ENCODE measurements at regions not wholly inside any gene's neighbourhood (a gene's known extent, or its start where the extent isn't known, plus 50 kb on each side); places are given as distances from the start of the nearest gene placed in this dataset.
"Not testable (repeated sequence)": the region's sequence is repeated elsewhere in the genome, so short reads cannot be mapped to it uniquely, and the experiment has no call there.

DNA sequence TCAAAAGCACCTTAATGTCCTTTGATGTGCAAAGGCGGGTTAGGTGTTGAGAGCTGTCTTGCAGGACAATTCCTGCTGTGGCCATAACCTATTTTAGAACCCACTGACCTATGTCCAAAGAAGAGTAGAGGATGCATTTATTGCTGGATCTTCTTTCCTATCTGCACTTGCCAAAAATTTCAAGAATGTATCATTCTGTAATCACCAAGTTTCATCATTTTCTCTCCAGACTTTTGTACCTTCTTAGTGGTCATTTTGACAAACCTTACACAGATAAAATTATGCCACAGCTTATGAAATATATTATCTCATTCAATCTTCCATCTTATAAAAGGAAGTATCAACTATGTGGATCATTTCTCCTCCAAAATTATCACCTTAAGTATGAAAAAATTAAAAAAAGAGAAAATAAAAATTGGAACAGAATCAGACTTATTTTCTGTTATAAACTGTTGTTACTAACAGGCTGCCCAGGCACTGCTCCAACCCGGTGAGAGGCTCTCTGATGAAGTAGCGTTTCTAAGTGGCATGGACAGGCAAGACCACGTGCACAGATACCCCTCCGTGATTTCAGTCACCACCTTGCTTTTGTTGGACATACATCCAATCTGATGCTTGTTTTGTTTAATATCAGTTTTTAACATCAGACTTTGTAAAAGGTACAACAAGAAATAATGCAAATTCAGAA is 559.9 kb upstream of the ID2 start:
- no peak for DNase-seq
- H3K27me3 ChIP-seq (ENCODE audit: control insufficient read depth, insufficient read depth, low read length) = no peaks in the 10 kb centered on the region
- peaks cover 22% of the 10 kb centered on the region for H3K4me1 ChIP-seq (ENCODE audit: control insufficient read depth, insufficient read depth, low read length)
- WGBS (ENCODE audit: insufficient coverage) = no CpG with 5 or more reads among the region's 5 CpGs
- H3K27ac ChIP-seq (ENCODE audit: low read length) = no peak overlapping the region
- no peaks in the 10 kb centered on the region for H3K36me3 ChIP-seq (ENCODE audit: control insufficient read depth, insufficient read depth, low read length)
- no peak overlapping the region for H3K4me3 ChIP-seq (ENCODE audit: low read length)
- H3K9me3 ChIP-seq (replicated peaks; ENCODE audit: control insufficient read depth, low read depth, low read length) = no peaks in the 10 kb centered on the region

GRCh38 chr2:8122520-8122919 is 559.3 kb upstream of the ID2 start:
- Histone ChIP-seq H3K27ac (ENCODE audit: low read length) (no peak overlapping the region), H3K9me3 (replicated peaks; ENCODE audit: control insufficient read depth, low read depth, low read length) (no peaks in the 10 kb centered on the region), H3K27me3 (ENCODE audit: control insufficient read depth, insufficient read depth, low read length) (no peaks in the 10 kb centered on the region), H3K4me3 (ENCODE audit: low read length) (no peak overlapping the region), H3K4me1 (ENCODE audit: control insufficient read depth, insufficient read depth, low read length) (peaks cover 22% of the 10 kb centered on the region), H3K36me3 (ENCODE audit: control insufficient read depth, insufficient read depth, low read length) (no peaks in the 10 kb centered on the region)
- peak; percentile 73 for DNase-seq
- 67% methylated on average over 1 of the region's 7 CpGs for WGBS (ENCODE audit: insufficient coverage)

GRCh38 chr2:8123464-8123863 is 558.4 kb upstream of the ID2 start:
- H3K36me3 ChIP-seq (ENCODE audit: control insufficient read depth, insufficient read depth, low read length) = no peaks in the 10 kb centered on the region
- DNase-seq = no peak
- peaks cover 22% of the 10 kb centered on the region for H3K4me1 ChIP-seq (ENCODE audit: control insufficient read depth, insufficient read depth, low read length)
- H3K4me3 ChIP-seq (ENCODE audit: low read length) = no peak overlapping the region
- 43% methylated on average over 1 of the region's 2 CpGs for WGBS (ENCODE audit: insufficient coverage)
- no peaks in the 10 kb centered on the region for H3K27me3 ChIP-seq (ENCODE audit: control insufficient read depth, insufficient read depth, low read length)
- H3K9me3 ChIP-seq (replicated peaks; ENCODE audit: control insufficient read depth, low read depth, low read length) = no peaks in the 10 kb centered on the region
- no peak overlapping the region for H3K27ac ChIP-seq (ENCODE audit: low read length)

- Histone ChIP-seq H3K27ac (ENCODE audit: low read length) (no peak overlapping the region), H3K4me3 (ENCODE audit: low read length) (no peak overlapping the region), H3K36me3 (ENCODE audit: control insufficient read depth, insufficient read depth, low read length) (no peaks in the 10 kb centered on the region), H3K27me3 (ENCODE audit: control insufficient read depth, insufficient read depth, low read length) (no peaks in the 10 kb centered on the region), H3K4me1 (ENCODE audit: control insufficient read depth, insufficient read depth, low read length) (peaks cover 7% of the 10 kb centered on the region), H3K9me3 (replicated peaks; ENCODE audit: control insufficient read depth, low read depth, low read length) (no peaks in the 10 kb centered on the region)
- no peak for DNase-seq
- 86% methylated on average over 10 of the region's 12 CpGs for WGBS (ENCODE audit: insufficient coverage)
Observed at GRCh38 chr2:8125741-8126711, 555.8 kb upstream of the ID2 start.

GRCh38 chr2:8126783-8127182 is 555.1 kb upstream of the ID2 start:
- WGBS (ENCODE audit: insufficient coverage) = 88% methylated on average over 3 of the region's 3 CpGs
- H3K4me3 ChIP-seq (ENCODE audit: low read length) = no peak overlapping the region
- H3K9me3 ChIP-seq (replicated peaks; ENCODE audit: control insufficient read depth, low read depth, low read length) = no peaks in the 10 kb centered on the region
- DNase-seq = no peak
- H3K36me3 ChIP-seq (ENCODE audit: control insufficient read depth, insufficient read depth, low read length) = no peaks in the 10 kb centered on the region
- no peak overlapping the region for H3K27ac ChIP-seq (ENCODE audit: low read length)
- peaks cover 7% of the 10 kb centered on the region for H3K4me1 ChIP-seq (ENCODE audit: control insufficient read depth, insufficient read depth, low read length)
- no peaks in the 10 kb centered on the region for H3K27me3 ChIP-seq (ENCODE audit: control insufficient read depth, insufficient read depth, low read length)

DNA sequence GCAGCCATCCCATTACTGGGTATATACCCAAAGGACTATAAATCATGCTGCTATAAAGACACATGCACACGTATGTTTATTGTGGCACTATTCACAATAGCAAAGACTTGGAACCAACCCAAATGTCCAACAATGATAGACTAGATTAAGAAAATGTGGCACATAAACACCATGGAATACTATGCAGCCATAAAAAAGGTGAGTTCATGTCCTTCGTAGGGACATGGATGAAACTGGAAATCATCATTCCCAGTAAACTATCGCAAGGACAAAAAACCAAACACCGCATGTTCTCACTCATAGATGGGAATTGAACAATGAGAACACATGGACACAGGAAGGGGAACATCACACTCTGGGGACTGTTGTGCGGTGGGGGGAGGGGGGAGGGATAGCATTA is 550.4 kb upstream of the ID2 start:
- H3K9me3 ChIP-seq (replicated peaks; ENCODE audit: control insufficient read depth, low read depth, low read length); H3K4me3 ChIP-seq (ENCODE audit: low read length); H3K27me3 ChIP-seq (ENCODE audit: control insufficient read depth, insufficient read depth, low read length); DNase-seq; H3K36me3 ChIP-seq (ENCODE audit: control insufficient read depth, insufficient read depth, low read length); H3K27ac ChIP-seq (ENCODE audit: low read length): not testable (repeated sequence)
- no CpG with 5 or more reads among the region's 5 CpGs for WGBS (ENCODE audit: insufficient coverage)
- H3K4me1 ChIP-seq (ENCODE audit: control insufficient read depth, insufficient read depth, low read length) = peaks cover 31% of the 10 kb centered on the region

DNA sequence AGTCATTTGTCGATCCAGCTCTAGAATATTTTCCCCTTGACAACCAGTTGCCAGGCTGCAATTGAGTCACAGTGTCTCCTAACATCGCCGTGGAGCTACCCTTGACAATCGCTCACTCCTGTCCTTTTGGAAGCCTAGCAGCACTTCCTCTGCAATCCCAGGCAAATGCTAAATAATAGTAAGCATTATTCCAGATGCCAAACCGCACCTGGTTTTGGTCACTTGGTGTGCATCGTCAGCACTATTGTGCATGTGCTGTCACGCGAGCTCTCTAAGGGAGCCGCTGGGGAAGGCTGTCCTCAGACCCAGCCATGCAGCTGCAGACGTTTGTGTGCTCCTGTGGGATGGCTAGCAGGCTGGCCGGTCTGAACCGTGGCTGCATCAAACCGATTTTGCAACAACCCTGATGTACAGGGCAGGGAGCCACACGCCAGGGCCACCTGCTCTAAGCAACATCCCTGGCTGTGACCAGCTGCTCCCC is 549.5 kb upstream of the ID2 start:
- Histone ChIP-seq H3K9me3 (replicated peaks; ENCODE audit: control insufficient read depth, low read depth, low read length) (no peaks in the 10 kb centered on the region), H3K36me3 (ENCODE audit: control insufficient read depth, insufficient read depth, low read length) (no peaks in the 10 kb centered on the region), H3K4me3 (ENCODE audit: low read length) (no peak overlapping the region), H3K27me3 (ENCODE audit: control insufficient read depth, insufficient read depth, low read length) (peaks cover 5% of the 10 kb centered on the region), H3K4me1 (ENCODE audit: control insufficient read depth, insufficient read depth, low read length) (peaks cover 31% of the 10 kb centered on the region), H3K27ac (ENCODE audit: low read length) (peak overlapping the region; percentile 65)
- peak; percentile 93 for DNase-seq
- WGBS (ENCODE audit: insufficient coverage) = 10% methylated on average over 12 of the region's 14 CpGs

GRCh38 chr2:8132879-8133278 is 549.0 kb upstream of the ID2 start:
- H3K9me3 ChIP-seq (replicated peaks; ENCODE audit: control insufficient read depth, low read depth, low read length) = no peaks in the 10 kb centered on the region
- peaks cover 31% of the 10 kb centered on the region for H3K4me1 ChIP-seq (ENCODE audit: control insufficient read depth, insufficient read depth, low read length)
- no peaks in the 10 kb centered on the region for H3K36me3 ChIP-seq (ENCODE audit: control insufficient read depth, insufficient read depth, low read length)
- no peak for DNase-seq
- peaks cover 5% of the 10 kb centered on the region for H3K27me3 ChIP-seq (ENCODE audit: control insufficient read depth, insufficient read depth, low read length)
- peak overlapping the region; percentile 65 for H3K27ac ChIP-seq (ENCODE audit: low read length)
- H3K4me3 ChIP-seq (ENCODE audit: low read length) = no peak overlapping the region
- WGBS (ENCODE audit: insufficient coverage) = no CpG with 5 or more reads among the region's 9 CpGs

DNA sequence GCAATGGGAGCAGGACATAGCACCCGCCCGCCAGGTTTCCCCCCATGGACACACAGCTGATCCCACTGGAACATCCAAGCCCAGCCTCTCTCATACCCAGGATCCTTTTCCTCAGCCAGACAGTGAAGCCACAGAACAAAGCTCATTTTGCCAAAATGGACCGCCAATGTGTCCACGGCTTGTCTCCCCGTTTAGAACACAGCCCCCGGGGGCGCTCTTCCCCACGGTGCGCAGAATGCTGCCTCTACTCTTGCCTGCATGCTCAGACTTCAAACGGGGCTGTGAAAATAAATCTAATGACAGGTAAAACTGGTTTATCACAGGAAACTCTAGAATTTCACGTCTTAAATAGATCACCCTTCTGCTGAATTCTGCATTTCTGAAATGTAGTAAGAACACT is 548.5 kb upstream of the ID2 start:
- peaks cover 31% of the 10 kb centered on the region for H3K4me1 ChIP-seq (ENCODE audit: control insufficient read depth, insufficient read depth, low read length)
- H3K9me3 ChIP-seq (replicated peaks; ENCODE audit: control insufficient read depth, low read depth, low read length) = no peaks in the 10 kb centered on the region
- no peaks in the 10 kb centered on the region for H3K36me3 ChIP-seq (ENCODE audit: control insufficient read depth, insufficient read depth, low read length)
- 55% methylated on average over 5 of the region's 11 CpGs for WGBS (ENCODE audit: insufficient coverage)
- peaks cover 5% of the 10 kb centered on the region for H3K27me3 ChIP-seq (ENCODE audit: control insufficient read depth, insufficient read depth, low read length)
- H3K27ac ChIP-seq (ENCODE audit: low read length) = peak overlapping the region; percentile 35
- no peak overlapping the region for H3K4me3 ChIP-seq (ENCODE audit: low read length)
- DNase-seq = no peak

- peaks cover 5% of the 10 kb centered on the region for H3K27me3 ChIP-seq (ENCODE audit: control insufficient read depth, insufficient read depth, low read length)
- WGBS (ENCODE audit: insufficient coverage) = 58% methylated on average over 7 of the region's 11 CpGs
- H3K36me3 ChIP-seq (ENCODE audit: control insufficient read depth, insufficient read depth, low read length) = no peaks in the 10 kb centered on the region
- no peak overlapping the region for H3K4me3 ChIP-seq (ENCODE audit: low read length)
- peaks cover 31% of the 10 kb centered on the region for H3K4me1 ChIP-seq (ENCODE audit: control insufficient read depth, insufficient read depth, low read length)
- peak overlapping the region; percentile 73 for H3K27ac ChIP-seq (ENCODE audit: low read length)
- no peak for DNase-seq
- H3K9me3 ChIP-seq (replicated peaks; ENCODE audit: control insufficient read depth, low read depth, low read length) = no peaks in the 10 kb centered on the region
Observed at GRCh38 chr2:8133913-8134472, 547.9 kb upstream of the ID2 start.

Measured in muscle of leg (tissue), 3 donors.